HG03565 (cell line): ENCODE measurements at regions not wholly inside any gene's neighbourhood (a gene's known extent, or its start where the extent isn't known, plus 50 kb on each side); places are given as distances from the start of the nearest gene placed in this dataset.

ENCODE experiments used
- ATAC-seq: cut with Tn5 transposase; IDR thresholded peaks from one replicate; pipeline ENCODE4 v1.9.1; 2021; ENCODE audit warnings: mild to moderate bottlenecking, moderate library complexity; ENCODE audit not compliant: unreplicated experiment

DNA sequence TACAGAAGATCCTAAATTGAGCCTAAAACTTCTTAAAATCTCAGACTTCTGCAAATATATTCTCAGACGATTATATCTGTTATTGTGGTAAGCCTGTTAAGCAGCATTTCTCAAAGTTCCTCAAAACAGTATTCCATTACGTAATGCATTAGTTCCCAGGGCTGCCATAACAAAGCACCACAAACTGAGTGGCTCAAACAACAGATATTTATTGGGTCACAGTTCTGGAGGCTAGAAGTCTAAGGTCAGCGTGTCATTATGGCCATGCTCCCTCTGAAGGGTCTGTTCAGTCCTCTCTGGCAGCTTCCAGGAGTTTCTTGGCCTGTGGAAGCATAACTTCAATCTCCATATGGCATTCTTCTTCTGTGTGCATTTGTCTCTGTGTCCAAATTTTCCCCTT, 103.5 kb upstream of the ST6GALNAC5 start:
- ATAC-seq: no peak

DNA sequence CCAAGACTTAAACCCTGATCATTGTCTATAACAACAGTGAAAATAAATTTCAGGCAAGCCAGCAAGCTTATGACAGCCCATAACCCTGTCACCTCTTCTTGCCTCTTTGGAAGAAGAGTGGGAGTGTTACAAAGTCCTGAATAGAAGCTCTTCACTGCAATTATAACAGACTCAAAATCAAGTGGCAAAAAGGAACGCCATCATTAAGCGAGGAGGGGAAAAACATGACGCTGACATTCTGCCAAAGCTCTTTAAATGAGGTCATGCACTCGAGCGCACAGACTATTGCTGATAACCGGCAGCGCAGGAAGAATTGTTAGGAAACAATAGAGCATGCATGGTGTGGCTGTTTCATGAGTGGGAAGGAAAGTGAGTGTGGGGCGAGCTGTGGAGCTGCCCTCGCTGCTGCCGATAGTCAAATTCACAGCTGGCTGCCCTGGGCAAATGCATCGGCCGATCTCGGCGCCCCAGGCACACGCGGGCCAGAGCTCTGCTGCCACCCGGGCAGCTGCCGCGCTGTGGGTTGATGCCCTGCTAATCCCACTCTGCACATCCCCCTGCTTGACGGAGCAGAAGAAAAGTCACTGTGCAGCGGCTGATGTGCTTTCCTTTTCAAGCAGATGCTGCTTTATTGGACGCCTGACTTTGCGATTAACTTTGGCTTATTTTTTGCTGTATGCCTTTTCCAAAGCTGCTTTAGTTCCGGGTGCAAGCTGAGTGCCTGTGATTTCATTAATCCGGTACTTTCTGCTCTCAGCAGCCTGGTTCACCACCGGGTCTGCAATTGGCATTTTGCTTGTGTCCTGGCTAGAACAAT, 102.4 kb upstream of the ST6GALNAC5 start:
- ATAC-seq: no peak

GRCh38 chr1:76766381-76766780, 100.9 kb upstream of the ST6GALNAC5 start:
- no peak for ATAC-seq

GRCh38 chr1:76769911-76770310, 97.4 kb upstream of the ST6GALNAC5 start:
- no peak for ATAC-seq

- no peak for ATAC-seq
Measured at GRCh38 chr1:76770979-76771378, 96.3 kb upstream of the ST6GALNAC5 start.

DNA sequence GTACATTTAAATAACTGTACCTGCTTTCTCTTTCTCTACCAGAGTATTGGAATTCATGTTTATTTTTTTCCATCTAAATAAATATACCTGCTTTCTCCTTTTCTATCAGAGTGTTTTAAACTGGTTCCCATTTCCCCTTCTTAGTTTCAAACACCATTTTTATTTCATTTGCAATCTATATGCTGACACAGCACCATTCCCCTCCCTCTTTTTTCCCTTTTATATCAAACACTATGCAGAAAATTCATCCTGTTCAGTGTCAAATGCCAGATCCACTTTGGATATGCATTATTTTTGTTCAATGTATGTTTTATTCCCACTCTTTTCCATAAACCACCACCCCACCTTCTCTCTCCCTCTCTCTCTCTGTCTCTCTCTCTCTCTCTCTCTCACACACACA, 85.8 kb upstream of the ST6GALNAC5 start:
- no peak for ATAC-seq

GRCh38 chr1:76782809-76783208, 84.5 kb upstream of the ST6GALNAC5 start:
- ATAC-seq: no peak

DNA sequence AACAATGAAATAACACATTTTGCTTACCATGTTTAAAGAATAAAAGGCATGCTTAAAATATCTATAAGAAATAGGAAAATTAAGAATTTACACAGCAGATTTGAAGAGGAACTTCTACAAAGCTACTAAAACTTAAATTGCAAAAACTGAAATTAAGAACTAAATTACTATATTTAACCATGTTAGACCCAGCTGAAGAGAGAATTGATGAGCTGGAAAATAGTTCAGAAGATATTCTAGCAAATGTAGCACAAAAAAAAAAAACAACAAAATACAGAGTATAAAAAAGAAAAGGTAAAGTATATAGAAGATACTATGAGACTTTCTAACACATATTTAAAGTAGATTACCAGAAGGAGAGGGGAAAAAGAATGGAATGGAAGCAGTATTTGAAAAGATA, 82.8 kb upstream of the ST6GALNAC5 start:
- ATAC-seq: no peak

DNA sequence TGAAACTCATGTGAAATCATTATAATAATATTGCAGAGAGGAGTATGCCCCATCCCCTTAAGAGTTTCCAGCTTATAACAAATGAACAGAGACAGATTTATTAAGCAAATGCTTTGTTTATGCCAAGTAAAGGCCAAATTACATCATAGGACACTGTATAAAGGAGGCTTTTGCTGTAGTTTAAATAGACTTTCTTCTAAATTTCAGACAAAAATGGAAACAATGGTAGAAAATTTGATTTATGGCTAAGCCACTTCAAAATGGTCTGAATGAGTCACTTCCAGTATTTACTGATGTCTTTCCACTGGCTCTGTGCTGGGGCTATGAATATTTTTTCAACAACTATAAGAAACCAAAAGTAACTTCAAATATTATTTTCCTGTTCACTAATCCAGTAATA, 81.1 kb upstream of the ST6GALNAC5 start:
- ATAC-seq: no peak

DNA sequence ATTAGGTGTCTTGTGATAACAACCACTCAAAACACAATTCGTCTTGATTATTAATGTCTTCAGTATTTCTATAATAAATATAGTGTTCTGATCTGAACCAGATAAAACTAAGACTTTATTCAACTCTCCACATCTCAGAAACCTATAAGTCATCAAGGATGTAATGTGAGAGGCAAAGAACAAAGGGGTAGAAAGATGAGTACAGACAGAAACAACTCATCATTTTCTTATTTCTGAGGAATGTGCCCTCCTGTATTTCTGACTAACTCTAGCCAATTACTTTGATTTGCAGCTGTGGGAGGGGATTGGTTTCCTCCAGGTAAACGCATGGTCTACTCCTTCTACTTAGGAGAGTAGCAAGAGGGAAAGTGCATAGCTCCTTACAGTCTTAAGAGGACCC, 73.7 kb upstream of the ST6GALNAC5 start:
- ATAC-seq: no peak

GRCh38 chr1:76799700-76800099, 67.6 kb upstream of the ST6GALNAC5 start:
- no peak for ATAC-seq

DNA sequence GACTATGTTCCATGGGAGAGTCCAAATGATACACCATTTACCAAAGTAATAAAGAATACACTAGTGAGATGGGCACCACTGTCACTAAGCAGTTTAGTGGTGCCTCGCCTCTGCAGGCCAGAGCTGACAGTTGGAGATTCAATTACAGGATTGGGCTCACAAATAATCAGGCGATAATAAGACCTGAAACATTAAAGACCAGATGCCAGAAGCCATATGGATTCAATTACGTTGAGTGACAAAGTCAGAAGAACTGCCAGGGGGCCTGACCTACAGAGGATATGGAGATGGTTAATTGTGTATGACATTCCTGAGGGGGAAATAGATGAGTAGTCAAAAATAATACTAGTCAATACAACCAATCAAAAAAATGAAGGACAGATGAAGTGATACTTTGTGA, 65.2 kb upstream of the ST6GALNAC5 start:
- ATAC-seq: no peak

- no peak for ATAC-seq
Measured at GRCh38 chr1:76807543-76808260, 59.6 kb upstream of the ST6GALNAC5 start.
